GM12865 (cell line): ENCODE measurements at regions not wholly inside any gene's neighbourhood (a gene's known extent, or its start where the extent isn't known, plus 50 kb on each side); places are given as distances from the start of the nearest gene placed in this dataset.

Experiments
- DNase-seq: peaks from one replicate; pipeline ENCODE4 v3.0.0; 2010; ENCODE audit warnings: low read depth
- H3K4me3 ChIP-seq: 2 replicates; pipeline ENCODE4 v1.5.1; 2011; ENCODE audit warnings: mild to moderate bottlenecking, low read depth, low read length, control low read depth
- TF ChIP-seq, protein P1 (sequence below): IDR thresholded peaks from 2 replicates; pipeline ENCODE4 v1.5.1; 2011; ENCODE audit warnings: low read length, control low read depth, low read depth, inconsistent platforms; ENCODE audit not compliant: insufficient read depth; ENCODE audit errors: missing control alignments

DNA sequence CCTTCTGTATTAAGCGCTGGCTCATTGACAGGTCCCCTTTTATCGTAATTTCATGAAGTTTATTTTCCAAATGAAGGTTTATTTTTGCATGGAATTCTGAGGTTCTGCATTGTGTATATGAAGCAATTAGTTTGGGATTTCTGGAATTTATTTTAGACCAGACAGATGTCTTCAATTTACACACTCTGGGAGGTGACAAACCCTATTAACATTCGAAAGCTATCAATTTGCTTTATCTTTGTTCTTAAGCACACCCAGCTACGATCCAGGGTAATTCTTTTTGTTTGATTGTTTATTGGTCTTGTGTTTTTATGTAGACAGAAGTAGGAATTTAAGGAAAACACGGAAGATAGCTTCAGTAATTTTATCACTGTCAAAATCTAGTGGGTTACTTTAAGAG, 264.6 kb downstream of the HS3ST3A1 start:
- H3K4me3 ChIP-seq, result no peak overlapping the region
- DNase-seq, result no peak
- TF ChIP-seq, protein P1, sequence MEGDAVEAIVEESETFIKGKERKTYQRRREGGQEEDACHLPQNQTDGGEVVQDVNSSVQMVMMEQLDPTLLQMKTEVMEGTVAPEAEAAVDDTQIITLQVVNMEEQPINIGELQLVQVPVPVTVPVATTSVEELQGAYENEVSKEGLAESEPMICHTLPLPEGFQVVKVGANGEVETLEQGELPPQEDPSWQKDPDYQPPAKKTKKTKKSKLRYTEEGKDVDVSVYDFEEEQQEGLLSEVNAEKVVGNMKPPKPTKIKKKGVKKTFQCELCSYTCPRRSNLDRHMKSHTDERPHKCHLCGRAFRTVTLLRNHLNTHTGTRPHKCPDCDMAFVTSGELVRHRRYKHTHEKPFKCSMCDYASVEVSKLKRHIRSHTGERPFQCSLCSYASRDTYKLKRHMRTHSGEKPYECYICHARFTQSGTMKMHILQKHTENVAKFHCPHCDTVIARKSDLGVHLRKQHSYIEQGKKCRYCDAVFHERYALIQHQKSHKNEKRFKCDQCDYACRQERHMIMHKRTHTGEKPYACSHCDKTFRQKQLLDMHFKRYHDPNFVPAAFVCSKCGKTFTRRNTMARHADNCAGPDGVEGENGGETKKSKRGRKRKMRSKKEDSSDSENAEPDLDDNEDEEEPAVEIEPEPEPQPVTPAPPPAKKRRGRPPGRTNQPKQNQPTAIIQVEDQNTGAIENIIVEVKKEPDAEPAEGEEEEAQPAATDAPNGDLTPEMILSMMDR, result no peak

- DNase-seq, result no peak
- no peak overlapping the region for H3K4me3 ChIP-seq
- TF ChIP-seq, protein P1, result no peak
These were observed 267.4 kb downstream of the HS3ST3A1 start for GRCh38 chr17:13334374-13334773.

DNA sequence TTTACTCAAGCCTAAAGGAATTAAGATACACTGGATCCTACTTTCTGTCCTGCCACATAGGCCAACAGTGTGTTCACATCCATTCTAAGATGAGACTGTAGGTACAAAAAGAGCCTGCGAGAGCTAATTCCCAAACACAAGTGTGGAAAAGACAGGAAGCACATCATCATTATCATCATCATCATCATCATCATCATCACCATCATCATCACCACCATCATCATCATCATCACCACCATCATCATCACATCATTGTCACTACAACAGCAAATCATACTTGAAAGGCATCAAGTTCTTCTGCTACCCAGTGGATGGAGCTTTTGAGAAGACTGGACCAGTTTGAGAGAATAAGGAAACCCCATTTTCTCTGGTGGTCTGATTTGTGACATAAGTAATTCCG, 268.1 kb downstream of the HS3ST3A1 start:
- no peak overlapping the region for H3K4me3 ChIP-seq
- DNase-seq, result no peak
- TF ChIP-seq, protein P1, result no peak

DNA sequence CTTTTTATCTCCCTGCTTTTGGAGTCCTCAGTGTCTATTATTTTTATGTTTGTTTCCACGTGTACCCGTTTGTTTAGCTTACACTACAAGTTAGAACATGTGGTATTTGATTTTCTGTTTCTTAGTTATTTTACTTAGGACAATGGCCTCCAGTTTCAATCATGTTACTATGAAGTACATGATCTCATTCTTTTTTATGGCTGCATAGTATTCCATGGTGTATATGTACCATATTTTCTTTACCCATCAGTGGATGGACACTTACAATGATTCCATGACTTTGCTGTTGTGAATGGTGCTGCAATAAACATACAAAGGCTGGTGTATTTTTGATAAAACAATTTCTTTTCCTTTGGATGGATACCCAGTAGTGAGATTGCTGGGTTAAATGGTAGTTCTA, 269.5 kb downstream of the HS3ST3A1 start:
- TF ChIP-seq, protein P1, result no peak
- DNase-seq, result no peak
- H3K4me3 ChIP-seq, result no peak overlapping the region

DNA sequence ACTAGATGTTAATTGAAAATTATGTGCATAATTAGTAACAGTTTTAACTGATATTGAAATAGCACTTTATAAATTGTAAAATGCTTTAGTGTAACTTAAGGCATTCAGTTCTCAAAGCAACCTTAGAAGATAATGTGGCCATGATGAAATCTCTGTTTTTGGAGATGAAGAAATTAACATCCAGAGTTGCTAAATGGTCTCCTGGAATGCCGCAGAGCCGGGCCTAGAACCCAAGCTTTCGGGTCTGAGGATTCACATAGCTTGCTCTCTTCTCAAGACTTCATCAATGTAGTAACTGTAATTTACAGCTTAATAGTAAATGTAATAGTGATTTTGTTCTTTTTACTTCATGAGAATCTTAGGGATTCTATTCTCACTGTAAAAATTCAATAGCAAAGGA, 272.3 kb downstream of the HS3ST3A1 start:
- no peak for DNase-seq
- TF ChIP-seq, protein P1, result no peak
- H3K4me3 ChIP-seq, result no peak overlapping the region

DNA sequence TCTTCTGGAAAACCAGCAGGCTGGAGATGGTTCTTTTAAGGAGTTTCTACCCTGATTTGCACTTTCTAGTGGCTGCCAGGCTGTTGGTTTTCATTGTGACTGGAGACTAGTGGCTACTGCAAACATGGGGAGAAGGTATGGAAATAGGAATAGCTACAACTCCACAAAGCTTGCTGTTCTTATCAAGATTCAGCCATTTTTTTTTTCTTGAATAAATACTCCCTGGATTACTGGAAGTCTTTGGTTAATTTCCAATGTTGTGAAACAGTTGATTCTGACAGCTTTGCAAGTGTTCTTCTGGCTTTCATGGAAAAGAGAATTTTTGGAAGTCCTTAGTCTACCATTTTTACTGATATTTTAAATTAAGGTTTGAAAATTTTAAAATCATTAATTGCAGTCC, 277.7 kb downstream of the HS3ST3A1 start:
- TF ChIP-seq, protein P1, result no peak
- no peak for DNase-seq
- H3K4me3 ChIP-seq, result no peak overlapping the region

GRCh38 chr17:13321951-13322701, 279.6 kb downstream of the HS3ST3A1 start:
- TF ChIP-seq, protein P1, result no peak
- no peak for DNase-seq
- no peak overlapping the region for H3K4me3 ChIP-seq
